HepG2 (cell line): ENCODE measurements at regions not wholly inside any gene's neighbourhood (a gene's known extent, or its start where the extent isn't known, plus 50 kb on each side); places are given as distances from the start of the nearest gene placed in this dataset.

Experiments used
- ATAC-seq: fragments of 200-7000 bp; cut with Tn5 transposase; 3 replicates; pipeline ENCODE4 v1.9.1; 2020; ENCODE audit warnings: mild to moderate bottlenecking, moderate library complexity
- BruUV-seq: library from RNA; stranded (reverse); fragments of 400-500 nt; replicated peaks from 2 replicates; lab custom pipeline; 2021; lab: Mats Ljungman, UMichigan
- CTCF ChIA-PET: fragments of 300-600 bp; formaldehyde crosslinking; extraction: SDS; loops from one replicate; lab custom pipeline; 2021; ENCODE audit warnings: low total read pairs, inconsistent platforms, low intra/inter-chr PET ratio; lab: Yijun Ruan, JAX
- POLR2A ChIA-PET: fragments of 350-600 bp; sonication (Branson Sonifier 250); formaldehyde crosslinking; loops from one replicate; lab custom pipeline; 2020; ENCODE audit warnings: antibody characterized with exemption, inconsistent platforms; lab: Yijun Ruan, JAX
- DNase-seq: peaks from one replicate; pipeline ENCODE4 v3.0.0-alpha.2; 2015; ENCODE audit warnings: low spot score
- FAIRE-seq: peaks from 3 replicates; lab custom pipeline; 2011; peaks lifted over from hg19 to GRCh38; lab: Jason Lieb, UNC
- H2AFZ ChIP-seq: one replicate; pipeline ENCODE4 v1.6.1; 2011; ENCODE audit warnings: low read length, inconsistent platforms
- H3K27ac ChIP-seq: fragments of 300-600 bp; 3 replicates; pipeline ENCODE4 v1.8.0; 2011; ENCODE audit warnings: mixed run types, mild to moderate bottlenecking, mixed read lengths, low read length, inconsistent platforms; ENCODE audit not compliant: insufficient read depth; ENCODE audit errors: extremely low read length
- H3K27me3 ChIP-seq, 2 experiments: fragments of 200-600 bp in 1 of 2; 2 replicates in 1 of 2; 3 replicates in 1 of 2; pipeline versions ENCODE4 v1.6.0 to v1.8.0; 2011; ENCODE audit warnings: low read length in 2 of 2, mild to moderate bottlenecking in 2 of 2, moderate library complexity in 2 of 2, inconsistent platforms in 1 of 2; ENCODE audit not compliant: insufficient read depth in 2 of 2, control insufficient read depth in 1 of 2
- H3K36me3 ChIP-seq, 2 experiments: fragments of 200-600 bp in 1 of 2; replicated peaks in 1 of 2; 2 replicates in 1 of 2; 3 replicates in 1 of 2; pipeline versions ENCODE4 v1.5.1 to v1.8.0; 2011; ENCODE audit warnings: low read length in 2 of 2, inconsistent platforms in 1 of 2; ENCODE audit not compliant: insufficient read depth in 2 of 2, control insufficient read depth in 1 of 2
- H3K4me1 ChIP-seq: 2 replicates; pipeline ENCODE4 v1.5.1; 2012; ENCODE audit warnings: low read length, inconsistent platforms; ENCODE audit not compliant: insufficient read depth
- H3K4me2 ChIP-seq: 2 replicates; pipeline ENCODE4 v1.6.0; 2011; ENCODE audit warnings: low read depth, low read length, inconsistent platforms
- H3K4me3 ChIP-seq, 3 experiments: fragments of 200-600 bp in 1 of 3; sonication (generic), shearing (Covaris generic) in 1 of 3; replicated peaks in 1 of 3; 2 replicates each; pipeline ENCODE4 v1.5.1; 2011 to 2016; ENCODE audit warnings: low read length in 3 of 3, inconsistent platforms in 2 of 3, low read depth in 2 of 3, mild to moderate bottlenecking in 2 of 3, control low read depth in 1 of 3, mixed read lengths in 1 of 3; ENCODE audit not compliant: insufficient read depth in 1 of 3
- H3K79me2 ChIP-seq: one replicate; pipeline ENCODE4 v1.6.1; 2011; ENCODE audit warnings: low read length, inconsistent platforms; ENCODE audit not compliant: insufficient read depth
- H3K9ac ChIP-seq: 2 replicates; pipeline ENCODE4 v1.6.0; 2011; ENCODE audit warnings: mild to moderate bottlenecking, low read depth, low read length, inconsistent platforms; ENCODE audit not compliant: insufficient read depth
- H3K9me3 ChIP-seq: 2 replicates; pipeline ENCODE4 v1.5.1; 2012; ENCODE audit warnings: mild to moderate bottlenecking, low read length
- H4K20me1 ChIP-seq: 2 replicates; pipeline ENCODE4 v1.6.0; 2011; ENCODE audit warnings: inconsistent platforms, mild to moderate bottlenecking, low read length, moderate library complexity; ENCODE audit not compliant: insufficient read depth
- CREB3 ChIP-seq: sonication (generic); formaldehyde crosslinking; IDR thresholded peaks from 2 replicates; pipeline ENCODE4 v1.5.0; 2020; ENCODE audit warnings: missing genetic modification reagents
- HNRNPK ChIP-seq: fragments of 200-400 bp; formaldehyde crosslinking; IDR thresholded peaks from 2 replicates; pipeline ENCODE4 v1.6.1; 2018; ENCODE audit warnings: low read length, low read depth, moderate library complexity, mild to moderate bottlenecking; ENCODE audit not compliant: poor library complexity, severe bottlenecking
- MNT ChIP-seq: fragments of 450-650 bp; IDR thresholded peaks from 2 replicates; pipeline ENCODE4 v1.6.1; 2016
- NR2C2 ChIP-seq: sonication (generic); formaldehyde crosslinking; IDR thresholded peaks from 2 replicates; pipeline ENCODE4 v1.4.0; 2020; ENCODE audit warnings: missing genetic modification reagents, mild to moderate bottlenecking, moderate library complexity, borderline replicate concordance
- TAF15 ChIP-seq: fragments of 200-400 bp; formaldehyde crosslinking; IDR thresholded peaks from one replicate; pipeline ENCODE4 v1.6.1; 2018; ENCODE audit warnings: mild to moderate bottlenecking, low read depth, low read length; ENCODE audit not compliant: poor library complexity, severe bottlenecking
- ZBTB38 ChIP-seq: sonication (generic); formaldehyde crosslinking; IDR thresholded peaks from 2 replicates; pipeline ENCODE4 v1.5.1; 2020; ENCODE audit warnings: mild to moderate bottlenecking, missing genetic modification reagents
- ZNF225 ChIP-seq: sonication (generic); formaldehyde crosslinking; IDR thresholded peaks from 2 replicates; pipeline ENCODE4 v1.4.0; 2020; ENCODE audit warnings: mild to moderate bottlenecking, missing genetic modification reagents
- ZNF280D ChIP-seq: sonication (generic); formaldehyde crosslinking; IDR thresholded peaks from 2 replicates; pipeline ENCODE4 v1.5.1; 2020; ENCODE audit warnings: mild to moderate bottlenecking, missing genetic modification reagents
- ZSCAN25 ChIP-seq: sonication (generic); formaldehyde crosslinking; IDR thresholded peaks from 2 replicates; pipeline ENCODE4 v1.8.0; 2022; ENCODE audit warnings: mild to moderate bottlenecking, missing genetic modification reagents
- ZSCAN9 ChIP-seq: IDR thresholded peaks from 2 replicates; pipeline ENCODE4 v1.6.1; 2016; ENCODE audit warnings: borderline replicate concordance
- WGBS: methylation state at CpG from one replicate; pipeline ENCODE4 v1.1.6; 2017; ENCODE audit warnings: low lambda C conversion rate; 5-methylcytosine and 5-hydroxymethylcytosine counted together
- in situ Hi-C: cut with HindIII; loops from 2 replicates; pipeline ENCODE4 v1.10.0; 2017; ENCODE audit warnings: low pct_unique_long_range_greater_than_20kb; ENCODE audit not compliant: extremely low pct_ligation_motif_present
- intact Hi-C: fragments of 100-400 bp; cut with micrococcal nuclease; formaldehyde crosslinking; loops from one replicate; pipeline ENCODE4 v1.10.0; 2022; ENCODE audit not compliant: unreplicated experiment

- intact Hi-C loops (no loop called here), in situ Hi-C loops (no loop called here)
- no peak overlapping the region for H3K9ac ChIP-seq
- ChIA-PET POLR2A (no interaction called here), CTCF (no interaction called here)
- no peaks in the 10 kb centered on the region for H3K27me3 ChIP-seq
- DNase-seq (no peak), FAIRE-seq (no peak), ATAC-seq (no peak)
- no peak overlapping the region for H3K4me3 ChIP-seq
- BruUV-seq: no TSS peak
- no peaks in the 10 kb centered on the region for H3K79me2 ChIP-seq
- H3K9me3 ChIP-seq: no peaks in the 10 kb centered on the region
- no peak overlapping the region for H3K27ac ChIP-seq
- H3K4me2 ChIP-seq: no peak overlapping the region
- no peaks in the 10 kb centered on the region for H3K4me1 ChIP-seq
- TF ChIP-seq ZSCAN25 (CRISPR knock-in tag) (no peak), HNRNPK (peak; percentile 36), ZNF225 (no peak)
- WGBS: 3% methylated on average over 1 of the region's 1 CpG
- no peaks in the 10 kb centered on the region for H4K20me1 ChIP-seq
- H3K36me3 ChIP-seq: no peaks in the 10 kb centered on the region
- no peak overlapping the region for H2AFZ ChIP-seq
Observed at GRCh38 chr2:147015591-147015990, 829.2 kb upstream of the ACVR2A start.

- Histone ChIP-seq H3K9ac (no peak overlapping the region), H3K79me2 (no peaks in the 10 kb centered on the region), H3K4me3 (no peak overlapping the region), H3K27me3 (no peaks in the 10 kb centered on the region), H3K4me2 (no peak overlapping the region), H4K20me1 (no peaks in the 10 kb centered on the region), H3K36me3 (no peaks in the 10 kb centered on the region), H3K27ac (no peak overlapping the region), H3K9me3 (no peaks in the 10 kb centered on the region), H3K4me1 (no peaks in the 10 kb centered on the region), H2AFZ (no peak overlapping the region)
- no peak for FAIRE-seq
- no peak for ATAC-seq
- TF ChIP-seq ZNF280D (CRISPR knock-in tag) (no peak), ZSCAN9 (CRISPR knock-in tag) (no peak), TAF15 (no peak), NR2C2 (CRISPR knock-in tag) (no peak), MNT (no peak), CREB3 (CRISPR knock-in tag) (no peak), ZBTB38 (no peak)
- intact Hi-C loops (no loop called here), in situ Hi-C loops (no loop called here)
- no TSS peak for BruUV-seq
- DNase-seq: no peak
- ChIA-PET CTCF (no interaction called here), POLR2A (no interaction called here)
Observed at GRCh38 chr2:147013696-147014392, 831.0 kb upstream of the ACVR2A start.
